GM12878 (cell line): ENCODE measurements at regions not wholly inside any gene's neighbourhood (a gene's known extent, or its start where the extent isn't known, plus 50 kb on each side); places are given as distances from the start of the nearest gene placed in this dataset.
"Not testable (repeated sequence)": the region's sequence is repeated elsewhere in the genome, so short reads cannot be mapped to it uniquely, and the experiment has no call there.

Experiments
- ATAC-seq: fragments of 200-7000 bp; cut with Tn5 transposase; 3 replicates; pipeline ENCODE4 v1.9.1; 2020; ENCODE audit warnings: mild to moderate bottlenecking, moderate library complexity
- BruUV-seq: library from RNA; stranded (reverse); fragments of 400-500 nt; replicated peaks from 2 replicates; lab custom pipeline; 2021; lab: Mats Ljungman, UMichigan
- CTCF ChIA-PET: fragments of 300-600 bp; sonication (Branson Sonifier 250); formaldehyde crosslinking; extraction: SDS; loops from one replicate; lab custom pipeline; 2021; ENCODE audit warnings: inconsistent platforms; lab: Yijun Ruan, JAX
- POLR2A ChIA-PET: fragments of 350-600 bp; formaldehyde crosslinking; extraction: SDS; loops from one replicate; lab custom pipeline; 2021; ENCODE audit warnings: inconsistent platforms; lab: Charles Lee
- RAD21 ChIA-PET: fragments of 300-600 bp; sonication (Branson Sonifier 250); formaldehyde crosslinking; loops from one replicate; lab custom pipeline; 2023; ENCODE audit warnings: antibody characterized with exemption; ENCODE audit not compliant: unreplicated experiment; lab: Charles Lee
- SMC1A ChIA-PET: fragments of 300-600 bp; sonication (Branson Sonifier 250); formaldehyde crosslinking; loops from one replicate; lab custom pipeline; 2023; ENCODE audit not compliant: unreplicated experiment, uncharacterized antibody; lab: Charles Lee
- DNase-seq: peaks from one replicate; pipeline ENCODE4 v3.0.0-alpha.2; 2011; ENCODE audit warnings: low read depth, low spot score
- FAIRE-seq: peaks from 3 replicates; lab custom pipeline; 2011; peaks lifted over from hg19 to GRCh38; lab: Jason Lieb, UNC
- H2AFZ ChIP-seq: 2 replicates; pipeline ENCODE4 v1.6.0; 2011; ENCODE audit warnings: low read depth, low read length, control low read depth; ENCODE audit not compliant: control insufficient read depth
- H3K27ac ChIP-seq: 2 replicates; pipeline ENCODE4 v1.5.1; 2011; ENCODE audit warnings: control low read depth; ENCODE audit not compliant: control insufficient read depth, insufficient read depth
- H3K27me3 ChIP-seq, 2 experiments: replicated peaks in 1 of 2; 2 replicates each; pipeline versions ENCODE4 v1.6.0 to v1.6.1; 2011; ENCODE audit warnings: low read length in 1 of 2; ENCODE audit not compliant: control insufficient read depth in 2 of 2, insufficient read depth in 2 of 2
- H3K36me3 ChIP-seq, 2 experiments: 2 replicates each; pipeline ENCODE4 v1.5.1; 2011; ENCODE audit warnings: low read length in 1 of 2; ENCODE audit not compliant: control insufficient read depth in 2 of 2, insufficient read depth in 2 of 2
- H3K4me1 ChIP-seq: 2 replicates; pipeline ENCODE4 v1.6.1; 2011; ENCODE audit warnings: mild to moderate bottlenecking, low read length, moderate library complexity, mixed read lengths; ENCODE audit not compliant: control insufficient read depth, insufficient read depth
- H3K4me2 ChIP-seq: 2 replicates; pipeline ENCODE4 v1.6.0; 2011; ENCODE audit warnings: control low read depth; ENCODE audit not compliant: control insufficient read depth, insufficient read depth
- H3K4me3 ChIP-seq: fragments of 200-600 bp; sonication (generic); 2 replicates; pipeline ENCODE4 v1.5.1; 2016
- H3K79me2 ChIP-seq: 2 replicates; pipeline ENCODE4 v1.6.0; 2011; ENCODE audit warnings: low read length; ENCODE audit not compliant: control insufficient read depth, insufficient read depth
- H3K9ac ChIP-seq: 2 replicates; pipeline ENCODE4 v1.8.0; 2011; ENCODE audit warnings: low read length, control low read depth, mixed read lengths; ENCODE audit not compliant: control insufficient read depth, insufficient read depth
- H3K9me3 ChIP-seq: replicated peaks from 3 replicates; pipeline ENCODE4 v1.5.1; 2011; ENCODE audit warnings: mild to moderate bottlenecking, low read length; ENCODE audit not compliant: control insufficient read depth, insufficient read depth
- H4K20me1 ChIP-seq: 2 replicates; pipeline ENCODE4 v1.6.0; 2011; ENCODE audit not compliant: control insufficient read depth, insufficient read depth
- CHD1 ChIP-seq: IDR thresholded peaks from 2 replicates; pipeline ENCODE4 v1.6.1; 2012; ENCODE audit warnings: low read depth, low read length, improper control_type of control experiment
- EZH2 ChIP-seq: IDR thresholded peaks from 2 replicates; pipeline ENCODE4 v1.6.1; 2012; ENCODE audit warnings: low read depth, mild to moderate bottlenecking, control low read depth, inconsistent platforms, low read length, borderline replicate concordance; ENCODE audit not compliant: control insufficient read depth
- FOXM1 ChIP-seq: IDR thresholded peaks from 2 replicates; pipeline ENCODE4 v1.6.1; 2012; ENCODE audit warnings: low read depth, mild to moderate bottlenecking, inconsistent platforms, low read length, moderate library complexity
- NFYB ChIP-seq: IDR thresholded peaks from 2 replicates; pipeline ENCODE4 v1.6.1; 2011; ENCODE audit warnings: low read depth, mild to moderate bottlenecking, low read length, improper control_type of control experiment, moderate library complexity; ENCODE audit not compliant: insufficient read depth
- WGBS: methylation state at CpG from one replicate; pipeline ENCODE4 v1.1.6; 2016; ENCODE audit warnings: low lambda C conversion rate; ENCODE audit not compliant: insufficient replicate concordance, insufficient coverage; ENCODE audit errors: missing lambda C conversion rate; 5-methylcytosine and 5-hydroxymethylcytosine counted together
- in situ Hi-C: fragments of 300-500 bp; cut with MboI; formaldehyde crosslinking; loops from 9 replicates; pipeline ENCODE4 v1.14.3; 2018; ENCODE audit warnings: mixed read lengths
- intact Hi-C: fragments of 100-400 bp; cut with micrococcal nuclease; formaldehyde crosslinking; loops from one replicate; pipeline ENCODE4 v1.14.2; 2022; ENCODE audit not compliant: unreplicated experiment

- no peak for ATAC-seq
- Histone ChIP-seq H3K9ac (no peak overlapping the region), H3K27me3 (no peaks in the 10 kb centered on the region), H3K36me3 (no peaks in the 10 kb centered on the region), H3K4me3 (no peak overlapping the region), H3K27ac (no peak overlapping the region), H3K4me1 (no peaks in the 10 kb centered on the region), H2AFZ (no peak overlapping the region)
- SMC1A ChIA-PET, result no interaction called here
- BruUV-seq, result no TSS peak
- in situ Hi-C loops (no loop called here), intact Hi-C loops (no loop called here)
- TF ChIP-seq CHD1 (no peak), EZH2 (no peak), FOXM1 (no peak)
- TF ChIP-seq, all 136 proteins: peak for 0
- Histone ChIP-seq H4K20me1 (no peaks in the 10 kb centered on the region), H3K79me2 (no peaks in the 10 kb centered on the region), H3K9me3 (no peaks in the 10 kb centered on the region; the same call in 2 of the 3 replicates), H3K4me2 (no peak overlapping the region)
- WGBS, result 37% methylated on average over 11 of the region's 11 CpGs
- ChIA-PET POLR2A (no interaction called here), CTCF (no interaction called here), RAD21 (no interaction called here)
- FAIRE-seq (no peak), DNase-seq (no peak)
Measured at GRCh38 chr4:67275179-67275750, 270.0 kb downstream of the CENPC start.

- 13% methylated on average over 3 of the region's 3 CpGs for WGBS
Measured at GRCh38 chr4:67274671-67275070, 270.6 kb downstream of the CENPC start.

More at GRCh38 chr4:67274671-67275070, 270.6 kb downstream of the CENPC start:
- in situ Hi-C loops, H2AFZ ChIP-seq, CTCF ChIA-PET, BruUV-seq, H3K9ac ChIP-seq, H3K4me3 ChIP-seq, H4K20me1 ChIP-seq, H3K9me3 ChIP-seq, H3K27me3 ChIP-seq, ATAC-seq, DNase-seq, RAD21 ChIA-PET, H3K79me2 ChIP-seq, H3K27ac ChIP-seq, SMC1A ChIA-PET, intact Hi-C loops, H3K36me3 ChIP-seq, FAIRE-seq, POLR2A ChIA-PET, H3K4me2 ChIP-seq, H3K4me1 ChIP-seq: not testable (repeated sequence)
- TF ChIP-seq NFYB, result peak; percentile 59; the same call in 1 of the 2 replicates
